NOMO-1 (cell line): ENCODE measurements at regions not wholly inside any gene's neighbourhood (a gene's known extent, or its start where the extent isn't known, plus 50 kb on each side); places are given as distances from the start of the nearest gene placed in this dataset.

Source experiments
- DNase-seq, 2 experiments: peaks; one replicate each; lab custom pipeline; 2025; ENCODE audit not compliant: unreplicated experiment in 2 of 2; lab: John Stamatoyannopoulos, UW

- DNase-seq: no peak
Measured at GRCh38 chr21:20551939-20552338, 446.3 kb upstream of the NCAM2 start.

- no peak for DNase-seq
Measured at GRCh38 chr21:20554785-20555184, 443.4 kb upstream of the NCAM2 start.

GRCh38 chr21:20570824-20571232 is 427.4 kb upstream of the NCAM2 start:
- no peak for DNase-seq

GRCh38 chr21:20572582-20572981 is 425.6 kb upstream of the NCAM2 start:
- DNase-seq: no peak

- no peak for DNase-seq
Measured at GRCh38 chr21:20581361-20581760, 416.8 kb upstream of the NCAM2 start.

- no peak for DNase-seq
Measured at GRCh38 chr21:20591284-20591683, 406.9 kb upstream of the NCAM2 start.

GRCh38 chr21:20592463-20592862 is 405.7 kb upstream of the NCAM2 start:
- DNase-seq: no peak

- no peak for DNase-seq
Measured at GRCh38 chr21:20603236-20603635, 395.0 kb upstream of the NCAM2 start.

- no peak for DNase-seq
Measured at GRCh38 chr21:20611008-20611407, 387.2 kb upstream of the NCAM2 start.

GRCh38 chr21:20613654-20614053 is 384.6 kb upstream of the NCAM2 start:
- no peak for DNase-seq

- no peak for DNase-seq
Measured at GRCh38 chr21:20617130-20617529, 381.1 kb upstream of the NCAM2 start.

GRCh38 chr21:20618878-20619277 is 379.3 kb upstream of the NCAM2 start:
- no peak for DNase-seq

GRCh38 chr21:20627594-20627993 is 370.6 kb upstream of the NCAM2 start:
- DNase-seq: no peak

- DNase-seq: no peak
Measured at GRCh38 chr21:20631633-20632032, 366.6 kb upstream of the NCAM2 start.

- DNase-seq: no peak
Measured at GRCh38 chr21:20639026-20639425, 359.2 kb upstream of the NCAM2 start.

GRCh38 chr21:20641241-20641640 is 357.0 kb upstream of the NCAM2 start:
- no peak for DNase-seq

- DNase-seq: no peak
Measured at GRCh38 chr21:20642681-20643080, 355.5 kb upstream of the NCAM2 start.

- no peak for DNase-seq
Measured at GRCh38 chr21:20644552-20644951, 353.7 kb upstream of the NCAM2 start.

GRCh38 chr21:20645344-20645743 is 352.9 kb upstream of the NCAM2 start:
- DNase-seq: no peak

- no peak for DNase-seq
Measured at GRCh38 chr21:20646431-20647165, 351.6 kb upstream of the NCAM2 start.

- no peak for DNase-seq
Measured at GRCh38 chr21:20647607-20648006, 350.6 kb upstream of the NCAM2 start.

GRCh38 chr21:20649231-20649630 is 349.0 kb upstream of the NCAM2 start:
- DNase-seq: no peak

- no peak for DNase-seq
Measured at GRCh38 chr21:20652846-20653245, 345.4 kb upstream of the NCAM2 start.
